Stimulated activated CD8-positive, alpha-beta memory T cell treated with anti-CD3 and anti-CD28 coated beads, Interleukin-7, amount 100 ng/mL, for 48 hours (primary cell): ENCODE measurements at regions not wholly inside any gene's neighbourhood (a gene's known extent, or its start where the extent isn't known, plus 50 kb on each side); places are given as distances from the start of the nearest gene placed in this dataset.
A peak's percentile ranks its signal among the peaks of the same experiment; 100 is the strongest.
"Not testable (repeated sequence)": the region's sequence is repeated elsewhere in the genome, so short reads cannot be mapped to it uniquely, and the experiment has no call there.

Experiments
- DNase-seq, 2 donors: peaks; one replicate each; pipeline ENCODE4 v3.0.0-alpha.2; 2020; ENCODE audit warnings: low read depth in 1 of 2; ENCODE audit errors: extremely low read depth in 1 of 2

- DNase-seq: no peak
Measured at GRCh38 chr7:50856806-50857205, 74.1 kb upstream of the GRB10 start.

- DNase-seq: no peak
Measured at GRCh38 chr7:50856231-50856630, 73.5 kb upstream of the GRB10 start.

- DNase-seq: no peak
Measured at GRCh38 chr7:50855526-50855925, 72.8 kb upstream of the GRB10 start.

DNA sequence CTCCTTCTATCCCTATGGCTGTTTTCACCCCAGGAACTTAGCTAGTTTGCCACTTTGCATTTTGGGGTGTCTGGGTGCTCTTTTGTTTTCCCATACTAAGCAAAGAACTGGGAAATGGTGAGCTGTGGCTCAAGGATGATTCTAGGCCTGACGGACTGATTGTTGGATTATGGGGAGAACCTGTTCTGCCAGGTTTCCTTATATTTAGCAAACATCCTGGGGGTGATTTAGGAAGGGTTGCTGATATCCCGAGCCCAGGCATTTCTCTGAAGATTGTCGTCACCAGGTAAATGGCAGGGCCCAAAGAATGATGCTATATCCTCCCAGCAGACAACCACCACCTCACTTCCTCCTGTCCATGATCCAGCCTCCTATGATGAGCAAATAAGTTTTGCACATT lies 72.1 kb upstream of the GRB10 start:
- DNase-seq: no peak

DNA sequence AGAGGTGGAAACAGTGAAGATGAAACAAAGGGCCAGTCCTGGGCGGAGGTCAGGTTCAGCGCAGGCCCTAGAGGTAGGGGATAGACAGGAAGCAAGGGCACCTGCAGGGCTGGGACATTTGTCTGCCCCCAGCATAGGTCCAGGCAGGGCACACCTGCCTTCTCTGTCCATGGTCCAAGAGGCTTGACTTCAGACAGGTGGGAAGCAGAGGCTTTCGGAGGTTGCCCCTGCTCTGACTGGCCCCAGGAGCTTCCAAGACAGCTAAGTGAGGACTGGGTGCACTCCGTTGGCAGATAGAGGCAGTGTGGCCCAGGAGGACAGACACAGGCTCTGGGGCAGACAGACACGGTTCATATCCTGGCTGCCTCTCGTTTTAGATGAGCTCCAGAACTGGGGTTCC lies 71.6 kb upstream of the GRB10 start:
- no peak for DNase-seq

- DNase-seq: no peak
Measured at GRCh38 chr7:50853311-50853710, 70.6 kb upstream of the GRB10 start.

- no peak for DNase-seq
Measured at GRCh38 chr7:50852901-50853300, 70.2 kb upstream of the GRB10 start.

GRCh38 chr7:50851891-50852290 lies 69.2 kb upstream of the GRB10 start:
- DNase-seq: no peak

GRCh38 chr7:50851451-50851850 lies 68.8 kb upstream of the GRB10 start:
- no peak for DNase-seq

DNA sequence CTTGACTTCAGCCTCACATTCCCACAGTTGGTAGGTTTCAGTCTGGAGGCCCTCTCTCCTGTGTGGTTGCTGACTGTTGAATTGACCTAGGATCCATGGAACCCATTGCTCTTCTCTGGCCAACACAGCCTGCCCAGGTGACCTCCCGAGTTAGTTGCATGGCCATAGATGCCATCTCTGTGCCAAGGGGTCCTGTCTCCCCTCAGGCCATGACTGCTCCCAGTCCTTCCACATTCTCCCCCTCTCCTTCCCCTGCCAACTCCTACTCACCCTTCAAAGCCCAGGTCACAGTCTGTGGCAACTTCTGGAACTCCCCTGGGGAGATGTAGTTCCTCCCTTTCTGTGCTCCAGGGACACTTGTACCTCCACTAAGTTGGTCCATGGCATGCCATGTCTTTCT lies 67.3 kb upstream of the GRB10 start:
- no peak for DNase-seq

DNA sequence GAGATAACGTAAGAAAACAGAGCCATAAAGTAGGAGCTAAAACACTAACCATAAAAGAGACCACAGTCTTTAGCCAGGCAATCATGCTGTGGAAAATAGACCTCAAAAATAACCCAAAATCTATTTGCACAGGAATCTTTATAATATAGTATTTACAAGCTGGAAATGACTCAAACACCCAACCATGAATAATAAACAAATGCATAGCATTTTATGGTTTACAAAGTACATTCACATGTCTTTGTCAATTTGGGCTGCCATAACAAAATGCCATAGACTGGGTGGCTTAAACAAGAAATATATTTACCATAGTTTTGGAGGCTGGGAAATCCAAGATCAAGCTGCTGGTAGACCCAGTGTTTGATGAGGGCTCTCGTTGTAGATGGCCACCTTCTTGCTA lies 65.5 kb upstream of the GRB10 start:
- DNase-seq: no peak

GRCh38 chr7:50844861-50845260 lies 62.2 kb upstream of the GRB10 start:
- DNase-seq: not testable (repeated sequence)

GRCh38 chr7:50842041-50842440 lies 59.3 kb upstream of the GRB10 start:
- DNase-seq: no peak

DNA sequence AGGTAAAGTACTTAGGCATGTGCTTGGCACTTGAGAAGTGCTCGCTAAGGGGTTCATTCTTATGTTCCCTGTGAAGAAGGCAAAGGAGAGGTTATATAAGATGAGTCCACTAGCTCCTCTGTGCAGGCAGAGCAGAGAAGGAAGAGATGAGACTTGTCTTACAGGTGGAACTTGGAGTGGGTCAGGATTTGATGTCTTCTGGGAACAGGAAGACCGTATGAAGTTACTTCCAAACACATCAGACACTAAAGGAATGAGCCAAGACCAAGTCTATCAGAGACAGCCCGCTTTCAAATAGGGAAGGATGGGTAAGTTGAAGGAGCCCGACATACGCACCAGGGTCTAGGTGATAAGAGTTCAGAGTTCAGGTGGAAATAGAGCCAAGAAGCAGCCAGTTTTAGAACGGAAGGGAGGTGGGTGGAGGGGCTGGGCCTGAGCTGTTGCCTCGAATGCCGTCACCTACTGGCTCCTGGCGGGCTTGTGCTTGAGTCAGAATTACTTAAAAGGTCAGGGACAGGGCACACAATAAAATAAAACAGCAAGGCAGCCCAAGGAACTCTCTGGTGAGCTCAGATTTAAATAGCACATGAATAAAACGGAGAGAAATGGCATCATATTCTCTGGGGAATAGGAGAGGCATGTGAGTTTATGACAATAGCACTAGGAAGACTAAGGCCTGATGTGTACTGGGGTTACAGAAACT lies 56.1 kb upstream of the GRB10 start:
- no peak for DNase-seq

GRCh38 chr7:50837965-50838364 lies 55.3 kb upstream of the GRB10 start:
- no peak for DNase-seq

DNA sequence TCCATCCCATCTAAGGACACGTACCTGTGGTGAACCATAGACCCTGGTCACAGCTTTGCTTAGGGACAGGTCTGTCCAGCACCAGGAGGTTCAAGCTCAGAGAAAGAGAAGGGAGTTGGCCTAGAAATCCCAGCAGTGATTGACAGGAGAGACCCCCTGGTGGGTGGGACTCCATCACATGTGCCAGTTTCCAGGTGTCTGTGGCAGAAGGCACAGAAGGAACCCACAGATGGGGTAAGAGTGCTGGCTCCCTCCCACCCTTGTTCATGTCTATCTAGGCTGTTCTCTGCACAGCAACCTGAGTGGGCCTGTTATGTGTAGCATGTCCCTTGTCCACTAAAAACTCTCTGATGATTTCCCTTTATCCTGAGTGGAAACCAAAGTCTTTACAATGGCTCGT lies 54.0 kb upstream of the GRB10 start:
- DNase-seq: no peak

DNA sequence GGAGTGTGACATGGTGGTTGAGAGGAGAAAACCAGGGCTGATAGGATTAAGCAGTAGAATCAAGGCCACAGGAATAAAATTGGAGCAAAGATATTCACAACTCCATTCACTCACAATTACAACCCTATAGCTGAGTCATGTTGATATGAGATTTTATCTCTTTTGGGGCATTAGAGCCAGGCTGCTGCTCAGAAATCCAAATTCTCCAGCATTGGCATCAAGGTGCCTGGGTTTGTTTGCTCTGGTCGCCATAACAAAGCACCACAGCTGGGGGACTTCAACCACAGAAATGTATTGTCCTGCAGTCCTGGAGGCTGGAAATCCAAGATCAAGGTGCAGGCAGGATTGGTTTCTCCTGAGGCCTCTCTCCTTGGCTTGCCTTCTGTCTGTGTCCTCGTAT lies 52.5 kb upstream of the GRB10 start:
- no peak for DNase-seq

- DNase-seq: no peak
Measured at GRCh38 chr7:50834679-50835078, 52.0 kb upstream of the GRB10 start.

DNA sequence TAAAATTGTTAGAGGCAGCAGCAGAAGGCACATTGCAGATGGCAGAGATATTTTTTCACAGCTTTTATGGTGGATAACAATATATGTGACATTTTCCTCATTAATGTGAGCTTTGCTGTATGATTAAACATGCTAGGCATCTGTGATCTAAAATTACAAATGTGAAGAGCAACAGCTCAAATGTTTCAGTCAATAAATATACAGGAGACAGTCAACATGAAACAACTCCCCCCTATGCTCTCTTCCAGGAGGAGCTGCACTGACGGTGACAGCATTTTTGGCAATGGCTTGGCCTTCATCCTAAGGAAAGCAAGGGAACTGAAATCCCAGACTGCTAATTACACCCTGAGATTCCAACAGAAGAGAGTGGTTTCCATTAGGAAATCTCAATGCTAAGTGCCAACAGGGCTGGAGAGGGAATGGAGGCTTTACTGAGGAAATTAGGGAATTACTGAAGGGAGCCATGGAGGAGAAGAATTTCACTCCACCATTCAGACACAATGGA lies 51.4 kb upstream of the GRB10 start:
- no peak for DNase-seq

DNA sequence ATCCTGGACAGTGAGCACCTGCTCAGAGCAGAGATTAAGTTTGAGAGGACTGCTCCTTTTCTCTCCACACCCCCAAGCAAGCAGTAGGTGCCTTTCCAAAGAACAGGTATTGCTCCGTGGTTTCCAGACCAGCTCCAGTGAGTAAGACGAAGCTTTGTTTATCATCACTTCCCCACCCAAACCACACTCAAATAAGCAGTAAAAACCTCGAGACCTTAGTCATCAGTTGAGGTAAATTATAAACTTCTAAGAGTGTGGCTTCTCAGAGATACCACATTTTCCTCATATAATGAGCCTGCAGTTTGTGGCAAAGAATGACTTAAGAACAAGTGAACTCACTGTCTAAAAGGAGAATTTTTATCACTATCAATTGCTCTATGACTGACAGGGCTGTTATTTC lies 50.0 kb upstream of the GRB10 start:
- peak in 1 of 2 donors; percentile 23 for DNase-seq
